ENCODE measurements at regions not wholly inside any gene's neighbourhood (a gene's known extent, or its start where the extent isn't known, plus 50 kb on each side); places are given as distances from the start of the nearest gene placed in this dataset.

GRCh38 chr1:38612951-38613350 is 246.6 kb downstream of the RRAGC start:
- TF ChIP-seq POLR2A (IDR thresholded peaks at IDR 0.05), result no peak
- no peak for TF ChIP-seq CTCF (IDR thresholded peaks at IDR 0.05)
- no peak for TF ChIP-seq POLR2AphosphoS5 (IDR thresholded peaks at IDR 0.05)
